GM23338 (cell line): ENCODE measurements at regions not wholly inside any gene's neighbourhood (a gene's known extent, or its start where the extent isn't known, plus 50 kb on each side); places are given as distances from the start of the nearest gene placed in this dataset.

Experiments used
- CREB1 ChIP-seq: fragments of 250-450 bp; sonication (Bioruptor Pico); IDR thresholded peaks from 2 replicates; pipeline ENCODE4 v1.5.0; 2020; ENCODE audit warnings: low read depth, mild to moderate bottlenecking, moderate library complexity
- CTCF ChIP-seq, 2 experiments: fragments of 200-600 bp in 1 of 2; sonication (generic) in 1 of 2; conservative IDR thresholded peaks; 2 replicates each; pipeline versions ENCODE4 v1.5.1 to v1.6.1; 2016 to 2017; ENCODE audit warnings: antibody characterized with exemption in 2 of 2, low read depth in 2 of 2, mild to moderate bottlenecking in 2 of 2, moderate library complexity in 1 of 2
- ETS1 ChIP-seq: IDR thresholded peaks from 2 replicates; pipeline ENCODE4 v1.6.1; 2016; ENCODE audit warnings: antibody characterized with exemption
- EZH2 ChIP-seq: fragments of 200-600 bp; sonication (generic); IDR thresholded peaks from one replicate; pipeline ENCODE4 v1.8.0; 2017; ENCODE audit warnings: antibody characterized with exemption, mild to moderate bottlenecking, low read depth; ENCODE audit not compliant: unreplicated experiment
- EZH2phosphoT487 ChIP-seq: fragments of 200-600 bp; sonication (generic); IDR thresholded peaks from one replicate; pipeline ENCODE4 v1.8.1; 2018; ENCODE audit warnings: antibody characterized with exemption; ENCODE audit not compliant: unreplicated experiment
- JUNB ChIP-seq: IDR thresholded peaks from one replicate; pipeline ENCODE4 v1.6.1; 2016; ENCODE audit warnings: antibody characterized with exemption; ENCODE audit not compliant: unreplicated experiment
- NANOG ChIP-seq: IDR thresholded peaks from 2 replicates; pipeline ENCODE4 v1.6.1; 2016; ENCODE audit warnings: antibody characterized with exemption, borderline replicate concordance
- POLR2AphosphoS5 ChIP-seq: IDR thresholded peaks from 2 replicates; pipeline ENCODE4 v1.6.1; 2016; ENCODE audit warnings: antibody characterized with exemption, low read depth
- REST ChIP-seq: IDR thresholded peaks from one replicate; pipeline ENCODE4 v1.6.1; 2018; ENCODE audit warnings: antibody characterized with exemption; ENCODE audit not compliant: unreplicated experiment
- ZNF331 ChIP-seq: fragments of 250-450 bp; sonication (Bioruptor Pico); IDR thresholded peaks from 2 replicates; pipeline ENCODE4 v1.5.0; 2020; ENCODE audit warnings: low read depth, mild to moderate bottlenecking, moderate library complexity
- ZNF462 ChIP-seq: fragments of 250-450 bp; sonication (Bioruptor Pico); IDR thresholded peaks from 2 replicates; pipeline ENCODE4 v1.5.0; 2020; ENCODE audit warnings: mild to moderate bottlenecking, moderate library complexity

- no peak for TF ChIP-seq CTCF (conservative IDR thresholded peaks at IDR 0.05; ENCODE audit: low read depth in 2 of 2)
- TF ChIP-seq POLR2AphosphoS5 = no peak
- TF ChIP-seq ETS1 = no peak
- no peak for TF ChIP-seq EZH2phosphoT487
- TF ChIP-seq REST = no peak
- no peak for TF ChIP-seq ZNF462 (CRISPR knock-in tag)
- TF ChIP-seq EZH2 = no peak
- TF ChIP-seq NANOG = no peak
- TF ChIP-seq JUNB = no peak
- TF ChIP-seq CREB1 (CRISPR knock-in tag) = no peak
- no peak for TF ChIP-seq ZNF331 (CRISPR knock-in tag)
Measured at GRCh38 chr2:137764646-137765045, 199.6 kb upstream of the HNMT start.
